A549 (cell line): ENCODE measurements at regions not wholly inside any gene's neighbourhood (a gene's known extent, or its start where the extent isn't known, plus 50 kb on each side); places are given as distances from the start of the nearest gene placed in this dataset.

Experiments
- ATAC-seq, 2 experiments: fragments of 200-7000 bp in 1 of 2; fragments of >200 bp in 1 of 2; cut with Nextera tagmentation in 1 of 2; cut with Tn5 transposase in 1 of 2; 3 replicates each; pipeline versions ENCODE4 v1.8.0 to v1.9.1; 2018 to 2020; ENCODE audit warnings: mild to moderate bottlenecking in 1 of 2, moderate library complexity in 1 of 2
- CTCF ChIA-PET: fragments of 300-600 bp; sonication (Branson Sonifier 250); formaldehyde crosslinking; extraction: SDS; loops from one replicate; lab custom pipeline; 2021; ENCODE audit warnings: antibody characterized with exemption, inconsistent platforms; lab: Yijun Ruan, JAX
- POLR2A ChIA-PET: fragments of 350-600 bp; formaldehyde crosslinking; extraction: SDS; loops from one replicate; lab custom pipeline; 2021; ENCODE audit warnings: antibody characterized with exemption, inconsistent platforms; lab: Yijun Ruan, JAX
- DNase-seq, 2 experiments: peaks; one replicate each; pipeline versions ENCODE4 v3.0.0 to v3.0.0-alpha.2; 2011 to 2016; ENCODE audit warnings: low read depth in 1 of 2, low spot score in 1 of 2
- FAIRE-seq: peaks from 2 replicates; lab custom pipeline; 2011; peaks lifted over from hg19 to GRCh38; lab: Jason Lieb, UNC
- H3K27ac ChIP-seq, 2 experiments: fragments of >200 bp; sonication (Bioruptor Twin); formaldehyde crosslinking; 3 replicates each; pipeline ENCODE4 v1.5.1; 2016 to 2017
- H3K4me1 ChIP-seq: fragments of >200 bp; sonication (Bioruptor Twin); formaldehyde crosslinking; 3 replicates; pipeline ENCODE4 v1.6.1; 2016
- H3K4me2 ChIP-seq: fragments of >200 bp; sonication (Bioruptor Twin); formaldehyde crosslinking; 3 replicates; pipeline ENCODE4 v1.6.1; 2016
- H3K4me3 ChIP-seq: fragments of >200 bp; sonication (Bioruptor Twin); formaldehyde crosslinking; 3 replicates; pipeline ENCODE4 v1.5.1; 2016
- H3K9me3 ChIP-seq: fragments of >200 bp; sonication (Bioruptor Twin); formaldehyde crosslinking; 3 replicates; pipeline ENCODE4 v1.6.1; 2016
- ATOH8 ChIP-seq: fragments of 250-450 bp; sonication (Bioruptor Pico); IDR thresholded peaks from 2 replicates; pipeline ENCODE4 v1.5.0; 2020; ENCODE audit warnings: low read depth, mild to moderate bottlenecking, moderate library complexity
- BHLHE40 ChIP-seq: IDR thresholded peaks from 2 replicates; pipeline ENCODE4 v1.6.1; 2012; ENCODE audit warnings: low read depth, low read length, inconsistent platforms
- CBX2 ChIP-seq: fragments of 200-600 bp; sonication (generic); IDR thresholded peaks from 2 replicates; pipeline ENCODE4 v1.6.1; 2016; ENCODE audit warnings: low read depth, mild to moderate bottlenecking, borderline replicate concordance
- E2F6 ChIP-seq: IDR thresholded peaks from 2 replicates; pipeline ENCODE4 v1.6.1; 2012; ENCODE audit warnings: low read depth, borderline replicate concordance
- EHF ChIP-seq: fragments of 250-450 bp; sonication (Bioruptor Pico); IDR thresholded peaks from 2 replicates; pipeline ENCODE4 v1.5.0; 2020; ENCODE audit warnings: mild to moderate bottlenecking
- EP300 ChIP-seq, 2 experiments: fragments of >200 bp; sonication (Bioruptor Twin); formaldehyde crosslinking; IDR thresholded peaks; 2 replicates in 1 of 2; 3 replicates in 1 of 2; pipeline ENCODE4 v1.6.1; 2016 to 2017
- ESRRA ChIP-seq: fragments of 150-350 bp; IDR thresholded peaks from 2 replicates; pipeline ENCODE4 v1.6.1; 2014; ENCODE audit warnings: mild to moderate bottlenecking, low read length, borderline replicate concordance
- FOSL2 ChIP-seq, 2 experiments: fragments of 450-650 bp in 1 of 2; fragments of >200 bp in 1 of 2; sonication (Bioruptor Twin) in 1 of 2; formaldehyde crosslinking; IDR thresholded peaks; 2 replicates each; pipeline versions ENCODE4 v1.5.0 to v1.6.1; 2016 to 2020; ENCODE audit warnings: mild to moderate bottlenecking in 1 of 2, moderate library complexity in 1 of 2
- GATA3 ChIP-seq: IDR thresholded peaks from 2 replicates; pipeline ENCODE4 v1.6.1; 2012; ENCODE audit warnings: borderline replicate concordance
- HDAC2 ChIP-seq: fragments of 200-600 bp; sonication (generic); IDR thresholded peaks from 2 replicates; pipeline ENCODE4 v1.6.1; 2016
- HEYL ChIP-seq: fragments of 250-450 bp; sonication (Bioruptor Pico); IDR thresholded peaks from 2 replicates; pipeline ENCODE4 v1.8.0; 2021; ENCODE audit warnings: mild to moderate bottlenecking, moderate library complexity
- HOXB13 ChIP-seq: fragments of 250-450 bp; sonication (Bioruptor Pico); IDR thresholded peaks from 2 replicates; pipeline ENCODE4 v1.5.0; 2020; ENCODE audit warnings: low read depth, mild to moderate bottlenecking, moderate library complexity
- HOXB5 ChIP-seq: fragments of 250-450 bp; sonication (Bioruptor Pico); IDR thresholded peaks from 2 replicates; pipeline ENCODE4 v1.5.0; 2020; ENCODE audit warnings: mild to moderate bottlenecking, moderate library complexity
- JUN ChIP-seq, 2 experiments: fragments of >200 bp; sonication (Bioruptor Twin); formaldehyde crosslinking; IDR thresholded peaks; 2 replicates in 1 of 2; 3 replicates in 1 of 2; pipeline ENCODE4 v1.6.1; 2016 to 2017
- KDM5A ChIP-seq: fragments of 200-600 bp; sonication (generic); IDR thresholded peaks from 2 replicates; pipeline ENCODE4 v1.6.1; 2016; ENCODE audit warnings: antibody characterized with exemption, mild to moderate bottlenecking
- MAZ ChIP-seq: fragments of 150-350 bp; IDR thresholded peaks from 2 replicates; pipeline ENCODE4 v1.6.1; 2014; ENCODE audit warnings: antibody characterized with exemption, low read depth, low read length, borderline replicate concordance
- MYC ChIP-seq: IDR thresholded peaks from 2 replicates; pipeline ENCODE4 v1.6.1; 2012; ENCODE audit warnings: mild to moderate bottlenecking, inconsistent platforms, low read length, improper control_type of control experiment, borderline replicate concordance
- NFE2L2 ChIP-seq: fragments of 150-350 bp; conservative IDR thresholded peaks from 2 replicates; pipeline ENCODE4 v1.6.1; 2014; ENCODE audit warnings: low read length
- NPAS2 ChIP-seq: fragments of 250-450 bp; sonication (Bioruptor Pico); IDR thresholded peaks from 2 replicates; pipeline ENCODE4 v1.8.0; 2022; ENCODE audit warnings: mild to moderate bottlenecking, moderate library complexity, borderline replicate concordance
- NR3C1 ChIP-seq: fragments of >200 bp; sonication (Bioruptor Twin); formaldehyde crosslinking; IDR thresholded peaks from 3 replicates; pipeline ENCODE4 v1.6.1; 2017
- PHF8 ChIP-seq: fragments of 200-600 bp; sonication (generic); IDR thresholded peaks from 2 replicates; pipeline ENCODE4 v1.6.1; 2016; ENCODE audit warnings: low read depth, mild to moderate bottlenecking, antibody characterized with exemption, moderate library complexity, borderline replicate concordance
- POLR2AphosphoS2 ChIP-seq: conservative IDR thresholded peaks from 2 replicates; pipeline ENCODE4 v1.6.1; 2012; ENCODE audit warnings: low read length, improper control_type of control experiment, inconsistent platforms
- RAD21 ChIP-seq, 2 experiments: fragments of >200 bp in 1 of 2; sonication (Bioruptor Twin) in 1 of 2; formaldehyde crosslinking in 1 of 2; IDR thresholded peaks in 1 of 2; conservative IDR thresholded peaks in 1 of 2; 2 replicates in 1 of 2; 3 replicates in 1 of 2; pipeline ENCODE4 v1.6.1; 2012 to 2018; ENCODE audit warnings: inconsistent platforms in 1 of 2
- RNF2 ChIP-seq: fragments of 200-600 bp; sonication (generic); IDR thresholded peaks from 2 replicates; pipeline ENCODE4 v1.6.1; 2016; ENCODE audit warnings: low read depth, mild to moderate bottlenecking, antibody characterized with exemption, moderate library complexity, borderline replicate concordance
- ZC3H11A ChIP-seq: fragments of 450-650 bp; IDR thresholded peaks from 2 replicates; pipeline ENCODE4 v1.6.1; 2014; ENCODE audit warnings: antibody characterized with exemption, mild to moderate bottlenecking
- ZSCAN20 ChIP-seq: fragments of 250-450 bp; sonication (Bioruptor Pico); IDR thresholded peaks from 2 replicates; pipeline ENCODE4 v1.8.0; 2022; ENCODE audit warnings: mild to moderate bottlenecking, moderate library complexity
- WGBS: methylation state at CpG from one replicate; pipeline ENCODE4 v1.1.6; 2017; ENCODE audit errors: missing lambda C conversion rate; 5-methylcytosine and 5-hydroxymethylcytosine counted together
- TF ChIP-seq, protein P1 (sequence below): fragments of 150-350 bp; IDR thresholded peaks from 2 replicates; pipeline ENCODE4 v1.6.1; 2014; ENCODE audit warnings: low read depth, mild to moderate bottlenecking, low read length
- TF ChIP-seq, protein P2 (sequence below): IDR thresholded peaks from 2 replicates; pipeline ENCODE4 v1.6.1; 2012

GRCh38 chr16:79411805-79412204, 188.7 kb downstream of the MAF start:
- ATAC-seq (no peak), FAIRE-seq (no peak), DNase-seq (no peak)
- Histone ChIP-seq H3K4me3 (no peak overlapping the region), H3K4me1 (no peaks in the 10 kb centered on the region), H3K27ac (no peak overlapping the region), H3K9me3 (no peaks in the 10 kb centered on the region), H3K4me2 (no peak overlapping the region)
- ChIA-PET CTCF (interaction anchor here (1.0 kb wide), 1 partner anchor 22 kb away, joined by 3 read pairs; no protein-coding TSS in a partner anchor), POLR2A (no interaction called here)
- no peak for TF ChIP-seq EP300 (IDR thresholded peaks at IDR 0.05)
- no peak for TF ChIP-seq HOXB5 (CRISPR knock-in tag)
- no peak for TF ChIP-seq ZC3H11A
- 4% methylated on average over 4 of the region's 4 CpGs for WGBS

DNA sequence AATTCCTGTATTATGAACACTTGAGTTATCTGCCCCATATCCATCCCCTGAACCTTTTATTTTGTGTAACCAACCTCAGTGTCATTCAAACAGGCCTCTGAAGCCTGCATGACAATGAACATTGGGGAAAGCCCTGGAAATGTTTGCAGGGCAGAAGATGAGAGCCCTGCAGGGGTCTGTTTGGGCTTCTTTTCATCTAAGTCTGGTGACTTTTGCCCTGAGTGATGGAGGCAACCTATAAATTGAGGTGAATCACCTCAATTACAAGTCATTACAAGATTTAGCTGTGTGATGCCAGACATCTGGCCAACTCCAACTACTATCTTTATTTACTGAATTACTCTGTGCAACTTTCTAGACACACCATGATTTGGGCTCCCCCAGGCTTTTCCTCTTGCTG, 189.2 kb downstream of the MAF start:
- TF ChIP-seq JUN (IDR thresholded peaks at IDR 0.05): no peak
- no peak for TF ChIP-seq EP300 (IDR thresholded peaks at IDR 0.05)
- TF ChIP-seq KDM5A: no peak
- TF ChIP-seq RAD21 (conservative IDR thresholded peaks at IDR 0.05 in 1 of 2, IDR thresholded peaks at IDR 0.05 in 1 of 2): no peak
- no peak for TF ChIP-seq PHF8
- TF ChIP-seq E2F6: no peak
- no peak for TF ChIP-seq NPAS2 (CRISPR knock-in tag)
- TF ChIP-seq POLR2AphosphoS2: no peak
- no peak for TF ChIP-seq HDAC2
- TF ChIP-seq EHF (CRISPR knock-in tag): no peak
- TF ChIP-seq ESRRA: no peak
- no peak for TF ChIP-seq MAZ
- no peak for TF ChIP-seq FOSL2 (IDR thresholded peaks at IDR 0.05)
- no peak for TF ChIP-seq FOSL2 (CRISPR knock-in tag; IDR thresholded peaks at IDR 0.05)
- no peak for TF ChIP-seq HOXB5 (CRISPR knock-in tag)
- TF ChIP-seq, protein P1, sequence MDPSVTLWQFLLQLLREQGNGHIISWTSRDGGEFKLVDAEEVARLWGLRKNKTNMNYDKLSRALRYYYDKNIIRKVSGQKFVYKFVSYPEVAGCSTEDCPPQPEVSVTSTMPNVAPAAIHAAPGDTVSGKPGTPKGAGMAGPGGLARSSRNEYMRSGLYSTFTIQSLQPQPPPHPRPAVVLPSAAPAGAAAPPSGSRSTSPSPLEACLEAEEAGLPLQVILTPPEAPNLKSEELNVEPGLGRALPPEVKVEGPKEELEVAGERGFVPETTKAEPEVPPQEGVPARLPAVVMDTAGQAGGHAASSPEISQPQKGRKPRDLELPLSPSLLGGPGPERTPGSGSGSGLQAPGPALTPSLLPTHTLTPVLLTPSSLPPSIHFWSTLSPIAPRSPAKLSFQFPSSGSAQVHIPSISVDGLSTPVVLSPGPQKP: no peak
- no peak for TF ChIP-seq RNF2
- no peak for TF ChIP-seq ZSCAN20 (CRISPR knock-in tag)
- TF ChIP-seq CBX2: no peak
- no peak for TF ChIP-seq GATA3
- TF ChIP-seq MYC: no peak
- ATAC-seq: no peak

DNA sequence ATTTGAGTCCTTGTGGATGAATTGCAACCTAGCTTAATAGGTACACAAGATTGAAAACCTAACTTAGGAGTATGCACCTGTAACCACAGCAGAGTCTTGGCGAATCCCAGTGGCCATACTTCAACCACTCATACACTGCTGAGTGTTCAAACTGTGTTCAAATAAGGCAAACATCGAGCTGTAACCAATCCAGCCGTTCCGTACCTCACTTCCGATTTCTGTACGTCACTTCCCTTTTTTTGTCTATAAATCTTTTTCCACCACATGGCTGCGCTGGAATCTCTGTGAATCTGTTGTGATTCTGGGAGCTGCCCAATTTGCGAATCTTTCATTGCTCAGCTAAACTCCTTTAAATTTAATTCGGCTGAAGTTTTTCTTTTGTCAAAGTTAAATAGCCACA, 190.6 kb downstream of the MAF start:
- ATAC-seq (no peak), DNase-seq (no peak), FAIRE-seq (no peak)
- TF ChIP-seq BHLHE40 (no peak), RNF2 (no peak), ZSCAN20 (CRISPR knock-in tag) (no peak), ATOH8 (no peak), PHF8 (no peak), NR3C1 (no peak), NFE2L2 (no peak), FOSL2 (IDR thresholded peaks at IDR 0.05) (no peak), FOSL2 (CRISPR knock-in tag; IDR thresholded peaks at IDR 0.05) (no peak), HEYL (CRISPR knock-in tag) (no peak), HOXB13 (CRISPR knock-in tag) (no peak)
- TF ChIP-seq, protein P2, sequence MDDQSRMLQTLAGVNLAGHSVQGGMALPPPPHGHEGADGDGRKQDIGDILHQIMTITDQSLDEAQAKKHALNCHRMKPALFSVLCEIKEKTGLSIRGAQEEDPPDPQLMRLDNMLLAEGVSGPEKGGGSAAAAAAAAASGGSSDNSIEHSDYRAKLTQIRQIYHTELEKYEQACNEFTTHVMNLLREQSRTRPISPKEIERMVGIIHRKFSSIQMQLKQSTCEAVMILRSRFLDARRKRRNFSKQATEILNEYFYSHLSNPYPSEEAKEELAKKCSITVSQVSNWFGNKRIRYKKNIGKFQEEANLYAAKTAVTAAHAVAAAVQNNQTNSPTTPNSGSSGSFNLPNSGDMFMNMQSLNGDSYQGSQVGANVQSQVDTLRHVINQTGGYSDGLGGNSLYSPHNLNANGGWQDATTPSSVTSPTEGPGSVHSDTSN: no peak
- Histone ChIP-seq H3K9me3 (0 out of 3 replicates have a peak, but pooled peaks cover 2% of the 10 kb centered on the region), H3K4me1 (no peaks in the 10 kb centered on the region), H3K4me3 (no peak overlapping the region), H3K4me2 (no peak overlapping the region), H3K27ac (no peak overlapping the region)
- WGBS: 43% methylated on average over 9 of the region's 9 CpGs
- CTCF ChIA-PET: no interaction called here
- POLR2A ChIA-PET: no interaction called here

More for the DNA sequence above, 189.2 kb downstream of the MAF start:
- Histone ChIP-seq H3K4me2 (no peak overlapping the region), H3K27ac (no peak overlapping the region), H3K4me1 (no peaks in the 10 kb centered on the region), H3K9me3 (no peaks in the 10 kb centered on the region), H3K4me3 (no peak overlapping the region)
- FAIRE-seq (no peak), DNase-seq (no peak)
- POLR2A ChIA-PET: no interaction called here
- CTCF ChIA-PET: no interaction called here
